DOHH2 (cell line): ENCODE measurements at regions not wholly inside any gene's neighbourhood (a gene's known extent, or its start where the extent isn't known, plus 50 kb on each side); places are given as distances from the start of the nearest gene placed in this dataset.

Experiments used
- CTCF ChIP-seq: fragments of 200-600 bp; sonication (generic); IDR thresholded peaks from one replicate; pipeline ENCODE4 v1.5.1; 2014; ENCODE audit warnings: antibody characterized with exemption, mild to moderate bottlenecking, low read depth, low read length; ENCODE audit not compliant: poor library complexity, severe bottlenecking
- EZH2phosphoT487 ChIP-seq: fragments of 200-600 bp; sonication (generic); IDR thresholded peaks from 2 replicates; pipeline ENCODE4 v1.6.1; 2017; ENCODE audit warnings: borderline replicate concordance, mild to moderate bottlenecking, antibody characterized with exemption, low read length, moderate library complexity, mixed read lengths

GRCh38 chr17:34736611-34737010, 157.2 kb downstream of the TMEM132E start:
- no peak for TF ChIP-seq CTCF
- no peak for TF ChIP-seq EZH2phosphoT487
